Smooth muscle cell (in vitro differentiated cells): ENCODE measurements at regions not wholly inside any gene's neighbourhood (a gene's known extent, or its start where the extent isn't known, plus 50 kb on each side); places are given as distances from the start of the nearest gene placed in this dataset.

Experiments used
- DNase-seq: peaks from one replicate; lab custom pipeline; 2025; ENCODE audit not compliant: unreplicated experiment; lab: John Stamatoyannopoulos, UW
- H2AFZ ChIP-seq: fragments of 200-600 bp; sonication (generic); 2 replicates; pipeline ENCODE4 v1.6.0; 2016; ENCODE audit warnings: antibody characterized with exemption, low read depth, mild to moderate bottlenecking
- H3F3A ChIP-seq: fragments of 200-600 bp; sonication (generic); 2 replicates; pipeline ENCODE4 v1.6.0; 2017; ENCODE audit warnings: antibody characterized with exemption, low read depth
- H3K27ac ChIP-seq: fragments of 200-600 bp; sonication (generic); 2 replicates; pipeline ENCODE4 v1.5.1; 2016; ENCODE audit warnings: low read depth, mild to moderate bottlenecking
- H3K27me3 ChIP-seq: fragments of 200-600 bp; sonication (generic); 2 replicates; pipeline ENCODE4 v1.6.1; 2016; ENCODE audit warnings: low read depth, mild to moderate bottlenecking
- H3K36me3 ChIP-seq: fragments of 200-600 bp; sonication (generic); 2 replicates; pipeline ENCODE4 v1.5.1; 2016; ENCODE audit warnings: low read depth
- H3K4me1 ChIP-seq: fragments of 200-600 bp; sonication (generic); 2 replicates; pipeline ENCODE4 v1.5.1; 2016; ENCODE audit warnings: low read depth
- H3K4me2 ChIP-seq: fragments of 200-600 bp; sonication (generic); 2 replicates; pipeline ENCODE4 v1.6.0; 2016; ENCODE audit warnings: mild to moderate bottlenecking
- H3K4me3 ChIP-seq: fragments of 200-600 bp; sonication (generic); 2 replicates; pipeline ENCODE4 v1.5.1; 2016; ENCODE audit warnings: mild to moderate bottlenecking
- H3K79me2 ChIP-seq: fragments of 200-600 bp; sonication (generic); 2 replicates; pipeline ENCODE4 v1.6.0; 2016; ENCODE audit warnings: low read depth, mild to moderate bottlenecking
- H3K9ac ChIP-seq: fragments of 200-600 bp; sonication (generic); 2 replicates; pipeline ENCODE4 v1.6.0; 2016; ENCODE audit warnings: low read depth
- H3K9me3 ChIP-seq: fragments of 200-600 bp; sonication (generic); replicated peaks from 2 replicates; pipeline ENCODE4 v1.5.1; 2016; ENCODE audit warnings: low read depth
- H4K20me1 ChIP-seq: fragments of 200-600 bp; sonication (generic); 2 replicates; pipeline ENCODE4 v1.6.0; 2016; ENCODE audit warnings: low read depth
- WGBS: methylation state at CpG from one replicate; pipeline ENCODE4 v1.1.7; 2016; ENCODE audit warnings: low lambda C conversion rate; 5-methylcytosine and 5-hydroxymethylcytosine counted together
- TF ChIP-seq, protein P1 (sequence below): fragments of 200-600 bp; sonication (generic); IDR thresholded peaks from 2 replicates; pipeline ENCODE4 v1.5.1; 2017; ENCODE audit warnings: borderline replicate concordance, mild to moderate bottlenecking, antibody characterized with exemption; ENCODE audit not compliant: insufficient read depth, poor library complexity, severe bottlenecking

DNA sequence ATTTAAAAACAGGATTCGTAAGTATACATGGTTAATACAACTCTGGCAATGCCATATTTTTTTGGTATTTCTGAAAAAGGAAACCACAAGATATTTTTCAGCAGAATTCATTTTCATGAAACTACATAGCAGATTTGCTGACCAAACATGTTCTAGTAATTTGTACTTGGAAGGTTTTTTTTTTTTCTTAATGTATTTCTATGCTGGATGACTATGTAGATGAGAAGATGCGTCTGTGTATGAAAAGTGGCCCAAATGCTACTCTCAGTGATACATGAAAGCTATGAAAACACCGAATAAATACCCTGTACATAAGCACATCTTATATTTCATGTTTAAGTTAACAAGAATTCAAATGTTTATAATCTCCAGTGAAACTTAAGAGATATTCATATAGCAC is 400.9 kb upstream of the CYLC2 start:
- WGBS: 82% methylated on average over 3 of the region's 3 CpGs
- H3K27ac ChIP-seq: no peak overlapping the region
- TF ChIP-seq, protein P1, sequence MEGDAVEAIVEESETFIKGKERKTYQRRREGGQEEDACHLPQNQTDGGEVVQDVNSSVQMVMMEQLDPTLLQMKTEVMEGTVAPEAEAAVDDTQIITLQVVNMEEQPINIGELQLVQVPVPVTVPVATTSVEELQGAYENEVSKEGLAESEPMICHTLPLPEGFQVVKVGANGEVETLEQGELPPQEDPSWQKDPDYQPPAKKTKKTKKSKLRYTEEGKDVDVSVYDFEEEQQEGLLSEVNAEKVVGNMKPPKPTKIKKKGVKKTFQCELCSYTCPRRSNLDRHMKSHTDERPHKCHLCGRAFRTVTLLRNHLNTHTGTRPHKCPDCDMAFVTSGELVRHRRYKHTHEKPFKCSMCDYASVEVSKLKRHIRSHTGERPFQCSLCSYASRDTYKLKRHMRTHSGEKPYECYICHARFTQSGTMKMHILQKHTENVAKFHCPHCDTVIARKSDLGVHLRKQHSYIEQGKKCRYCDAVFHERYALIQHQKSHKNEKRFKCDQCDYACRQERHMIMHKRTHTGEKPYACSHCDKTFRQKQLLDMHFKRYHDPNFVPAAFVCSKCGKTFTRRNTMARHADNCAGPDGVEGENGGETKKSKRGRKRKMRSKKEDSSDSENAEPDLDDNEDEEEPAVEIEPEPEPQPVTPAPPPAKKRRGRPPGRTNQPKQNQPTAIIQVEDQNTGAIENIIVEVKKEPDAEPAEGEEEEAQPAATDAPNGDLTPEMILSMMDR: no peak
- no peak overlapping the region for H3K4me2 ChIP-seq
- H3K4me1 ChIP-seq: no peaks in the 10 kb centered on the region
- H3K9ac ChIP-seq: no peak overlapping the region
- H3K79me2 ChIP-seq: no peaks in the 10 kb centered on the region
- no peaks in the 10 kb centered on the region for H3K36me3 ChIP-seq
- H3F3A ChIP-seq: no peaks in the 10 kb centered on the region
- H3K4me3 ChIP-seq: no peak overlapping the region
- no peak for DNase-seq
- H2AFZ ChIP-seq: no peak overlapping the region
- H3K9me3 ChIP-seq: no peaks in the 10 kb centered on the region
- no peaks in the 10 kb centered on the region for H4K20me1 ChIP-seq
- H3K27me3 ChIP-seq: no peaks in the 10 kb centered on the region

DNA sequence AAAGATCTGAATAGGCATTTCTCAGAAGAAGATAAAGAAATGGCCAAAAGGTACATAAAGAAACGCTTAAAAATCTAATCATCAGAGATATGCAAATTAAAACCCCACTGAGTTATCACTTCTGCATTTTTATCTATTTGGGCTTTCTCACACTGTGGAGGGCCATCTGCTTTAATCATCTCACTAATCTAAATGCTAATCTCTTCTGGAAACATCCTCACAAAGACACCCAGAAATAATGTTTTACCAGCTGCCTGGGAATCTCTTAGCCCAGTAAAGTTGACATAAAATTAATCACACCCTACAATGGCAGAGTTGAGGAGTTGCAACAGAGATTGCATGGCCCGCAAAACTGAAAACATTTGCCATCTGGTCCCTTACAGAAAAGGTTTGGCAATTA is 407.9 kb upstream of the CYLC2 start:
- no peaks in the 10 kb centered on the region for H3K4me1 ChIP-seq
- WGBS: 54% methylated on average over 2 of the region's 2 CpGs

DNA sequence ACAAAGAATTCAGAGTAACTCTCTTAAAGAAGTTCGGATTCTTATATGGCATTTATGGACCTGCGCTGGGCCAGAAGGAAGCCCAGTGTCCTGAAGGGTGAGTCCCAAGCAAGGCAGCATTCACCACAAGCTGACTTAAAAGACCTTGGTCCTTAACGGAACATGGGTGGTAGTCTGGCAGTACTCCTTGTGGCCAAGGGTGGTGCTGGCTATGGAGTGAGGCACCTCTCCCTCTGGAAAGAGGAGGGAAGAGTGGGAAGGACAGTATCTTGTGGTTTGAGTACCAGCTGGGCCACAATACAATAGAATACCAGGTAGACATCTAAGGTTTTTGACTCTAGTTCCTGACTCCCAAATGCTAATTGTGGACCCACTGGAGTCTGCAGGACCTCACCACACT is 425.7 kb upstream of the CYLC2 start:
- Histone ChIP-seq H3K36me3 (no peaks in the 10 kb centered on the region), H3K27ac (no peak overlapping the region), H2AFZ (no peak overlapping the region), H3F3A (no peaks in the 10 kb centered on the region), H3K4me1 (no peaks in the 10 kb centered on the region), H3K9me3 (no peaks in the 10 kb centered on the region), H3K9ac (no peak overlapping the region), H4K20me1 (no peaks in the 10 kb centered on the region), H3K4me3 (no peak overlapping the region), H3K4me2 (no peak overlapping the region), H3K79me2 (no peaks in the 10 kb centered on the region), H3K27me3 (no peaks in the 10 kb centered on the region)
- no peak for DNase-seq
- TF ChIP-seq, protein P1: no peak
- WGBS: 87% methylated on average over 3 of the region's 3 CpGs

More for the DNA sequence above, 407.9 kb upstream of the CYLC2 start:
- TF ChIP-seq, protein P1: no peak
- no peaks in the 10 kb centered on the region for H3K36me3 ChIP-seq
- no peaks in the 10 kb centered on the region for H4K20me1 ChIP-seq
- H3K9ac ChIP-seq: no peak overlapping the region
- no peaks in the 10 kb centered on the region for H3K27me3 ChIP-seq
- no peaks in the 10 kb centered on the region for H3K9me3 ChIP-seq
- no peak overlapping the region for H3K27ac ChIP-seq
- no peaks in the 10 kb centered on the region for H3K79me2 ChIP-seq
- H2AFZ ChIP-seq: no peak overlapping the region
- H3K4me2 ChIP-seq: no peak overlapping the region
- no peak for DNase-seq
- H3K4me3 ChIP-seq: no peak overlapping the region
- no peaks in the 10 kb centered on the region for H3F3A ChIP-seq

DNA sequence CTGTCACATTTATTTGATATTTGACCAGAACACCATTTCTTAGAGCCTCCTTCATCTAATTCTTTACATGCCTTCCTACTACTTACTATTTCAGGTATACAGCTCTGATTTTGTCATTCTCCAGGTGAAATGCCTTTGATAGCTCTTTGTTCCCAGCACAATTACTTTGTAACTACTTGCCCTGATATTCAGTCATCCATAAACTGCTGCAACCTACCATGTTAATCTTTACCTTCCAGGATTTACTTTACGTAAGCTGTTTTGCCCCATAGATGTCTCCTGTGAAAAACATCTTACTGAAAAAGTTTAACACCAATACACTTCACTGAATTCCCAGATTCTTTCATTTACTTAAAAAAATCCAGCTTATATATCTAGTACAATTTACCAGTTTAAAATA is 443.8 kb upstream of the CYLC2 start:
- H3K79me2 ChIP-seq: no peaks in the 10 kb centered on the region
- no peaks in the 10 kb centered on the region for H4K20me1 ChIP-seq
- no peak overlapping the region for H3K9ac ChIP-seq
- TF ChIP-seq, protein P1: no peak
- no peaks in the 10 kb centered on the region for H3F3A ChIP-seq
- no peaks in the 10 kb centered on the region for H3K36me3 ChIP-seq
- H3K27ac ChIP-seq: no peak overlapping the region
- no peak overlapping the region for H3K4me2 ChIP-seq
- no peak for DNase-seq
- H2AFZ ChIP-seq: no peak overlapping the region
- H3K4me3 ChIP-seq: no peak overlapping the region
- H3K27me3 ChIP-seq: no peaks in the 10 kb centered on the region
- H3K9me3 ChIP-seq: no peaks in the 10 kb centered on the region
- 94% methylated on average over 1 of the region's 1 CpG for WGBS
- no peaks in the 10 kb centered on the region for H3K4me1 ChIP-seq
